ENCODE measurements at regions not wholly inside any gene's neighbourhood (a gene's known extent, or its start where the extent isn't known, plus 50 kb on each side); places are given as distances from the start of the nearest gene placed in this dataset.

GRCh38 chr2:36059691-36060090 is 295.9 kb upstream of the CRIM1 start:
- Mint-ChIP-seq H3K4me3 (no peak overlapping the region), H3K36me3 (no peaks in the 10 kb centered on the region; the same call in 1 of the 2 replicates), H3K27ac (no peak overlapping the region), H3K27me3 (ENCODE audit: low read depth) (no peaks in the 10 kb centered on the region; the same call in 1 of the 2 replicates), H3K4me1 (peaks cover 23% of the 10 kb centered on the region), H3K9me3 (peaks cover 5% of the 10 kb centered on the region)
- POLR2A ChIA-PET: interaction anchor here (0.7 kb wide), 1 partner anchor 834 kb away, joined by 5 read pairs; no protein-coding TSS in a partner anchor
- DNase-seq (ENCODE audit: low spot score): no peak
- no peak for ATAC-seq
- TF ChIP-seq SOX15 (CRISPR knock-in tag; IDR thresholded peaks at IDR 0.05): no peak
- TF ChIP-seq HMGA2 (CRISPR knock-in tag; IDR thresholded peaks at IDR 0.05): no peak
- TF ChIP-seq ZNF423 (CRISPR knock-in tag; IDR thresholded peaks at IDR 0.05): no peak
- TF ChIP-seq, protein P1, sequence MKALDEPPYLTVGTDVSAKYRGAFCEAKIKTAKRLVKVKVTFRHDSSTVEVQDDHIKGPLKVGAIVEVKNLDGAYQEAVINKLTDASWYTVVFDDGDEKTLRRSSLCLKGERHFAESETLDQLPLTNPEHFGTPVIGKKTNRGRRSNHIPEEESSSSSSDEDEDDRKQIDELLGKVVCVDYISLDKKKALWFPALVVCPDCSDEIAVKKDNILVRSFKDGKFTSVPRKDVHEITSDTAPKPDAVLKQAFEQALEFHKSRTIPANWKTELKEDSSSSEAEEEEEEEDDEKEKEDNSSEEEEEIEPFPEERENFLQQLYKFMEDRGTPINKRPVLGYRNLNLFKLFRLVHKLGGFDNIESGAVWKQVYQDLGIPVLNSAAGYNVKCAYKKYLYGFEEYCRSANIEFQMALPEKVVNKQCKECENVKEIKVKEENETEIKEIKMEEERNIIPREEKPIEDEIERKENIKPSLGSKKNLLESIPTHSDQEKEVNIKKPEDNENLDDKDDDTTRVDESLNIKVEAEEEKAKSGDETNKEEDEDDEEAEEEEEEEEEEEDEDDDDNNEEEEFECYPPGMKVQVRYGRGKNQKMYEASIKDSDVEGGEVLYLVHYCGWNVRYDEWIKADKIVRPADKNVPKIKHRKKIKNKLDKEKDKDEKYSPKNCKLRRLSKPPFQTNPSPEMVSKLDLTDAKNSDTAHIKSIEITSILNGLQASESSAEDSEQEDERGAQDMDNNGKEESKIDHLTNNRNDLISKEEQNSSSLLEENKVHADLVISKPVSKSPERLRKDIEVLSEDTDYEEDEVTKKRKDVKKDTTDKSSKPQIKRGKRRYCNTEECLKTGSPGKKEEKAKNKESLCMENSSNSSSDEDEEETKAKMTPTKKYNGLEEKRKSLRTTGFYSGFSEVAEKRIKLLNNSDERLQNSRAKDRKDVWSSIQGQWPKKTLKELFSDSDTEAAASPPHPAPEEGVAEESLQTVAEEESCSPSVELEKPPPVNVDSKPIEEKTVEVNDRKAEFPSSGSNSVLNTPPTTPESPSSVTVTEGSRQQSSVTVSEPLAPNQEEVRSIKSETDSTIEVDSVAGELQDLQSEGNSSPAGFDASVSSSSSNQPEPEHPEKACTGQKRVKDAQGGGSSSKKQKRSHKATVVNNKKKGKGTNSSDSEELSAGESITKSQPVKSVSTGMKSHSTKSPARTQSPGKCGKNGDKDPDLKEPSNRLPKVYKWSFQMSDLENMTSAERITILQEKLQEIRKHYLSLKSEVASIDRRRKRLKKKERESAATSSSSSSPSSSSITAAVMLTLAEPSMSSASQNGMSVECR (CRISPR knock-in tag; IDR thresholded peaks at IDR 0.05; ENCODE audit: borderline replicate concordance): no peak
- no peak for TF ChIP-seq PREB (CRISPR knock-in tag; IDR thresholded peaks at IDR 0.05; ENCODE audit: borderline replicate concordance)
- TF ChIP-seq TEAD1 (CRISPR knock-in tag; IDR thresholded peaks at IDR 0.05): no peak
- no peak for TF ChIP-seq ESRRA (CRISPR knock-in tag; IDR thresholded peaks at IDR 0.05; ENCODE audit: borderline replicate concordance)
- no peak for TF ChIP-seq KAT7 (CRISPR knock-in tag; IDR thresholded peaks at IDR 0.05; ENCODE audit: borderline replicate concordance)
- no peak for TF ChIP-seq ATF6 (CRISPR knock-in tag; IDR thresholded peaks at IDR 0.05)
- CTCF ChIA-PET: interaction anchor here (0.8 to 2.0 kb wide), 2 partner anchors 262 to 293 kb away, joined by 3 to 6 read pairs; no protein-coding TSS in a partner anchor

DNA sequence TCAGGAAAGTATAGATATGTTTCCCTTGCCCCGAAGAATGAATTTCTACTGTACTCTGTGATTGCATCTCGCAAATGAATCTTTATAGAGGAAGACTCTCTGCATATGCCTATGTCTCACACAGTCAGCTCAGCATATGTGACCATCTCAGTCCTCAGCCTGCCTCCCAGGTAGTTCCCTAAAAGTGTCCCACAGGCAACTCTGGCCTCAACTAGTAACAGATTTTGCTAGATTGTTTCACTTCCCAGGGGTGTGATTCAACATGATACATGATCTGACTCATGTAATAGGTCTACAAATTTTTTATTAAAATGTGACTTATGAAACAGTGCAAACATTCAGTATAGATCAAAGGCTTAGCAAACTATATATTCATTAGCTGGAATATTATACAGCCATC is 296.6 kb upstream of the CRIM1 start:
- H3K9me3 Mint-ChIP-seq: peaks cover 5% of the 10 kb centered on the region
- TF ChIP-seq HMGA2 (CRISPR knock-in tag; IDR thresholded peaks at IDR 0.05): no peak
- no peak for TF ChIP-seq CBFB (CRISPR knock-in tag; IDR thresholded peaks at IDR 0.05; ENCODE audit: low read depth)
- TF ChIP-seq MYBL2 (CRISPR knock-in tag; IDR thresholded peaks at IDR 0.05): no peak
- TF ChIP-seq ATF1 (CRISPR knock-in tag; IDR thresholded peaks at IDR 0.05): no peak
- no peak for TF ChIP-seq GTF2I (CRISPR knock-in tag; conservative IDR thresholded peaks at IDR 0.05)
- TF ChIP-seq KAT7 (CRISPR knock-in tag; IDR thresholded peaks at IDR 0.05; ENCODE audit: borderline replicate concordance): no peak
- TF ChIP-seq NR2C2 (CRISPR knock-in tag; IDR thresholded peaks at IDR 0.05): no peak
- TF ChIP-seq, protein P2, sequence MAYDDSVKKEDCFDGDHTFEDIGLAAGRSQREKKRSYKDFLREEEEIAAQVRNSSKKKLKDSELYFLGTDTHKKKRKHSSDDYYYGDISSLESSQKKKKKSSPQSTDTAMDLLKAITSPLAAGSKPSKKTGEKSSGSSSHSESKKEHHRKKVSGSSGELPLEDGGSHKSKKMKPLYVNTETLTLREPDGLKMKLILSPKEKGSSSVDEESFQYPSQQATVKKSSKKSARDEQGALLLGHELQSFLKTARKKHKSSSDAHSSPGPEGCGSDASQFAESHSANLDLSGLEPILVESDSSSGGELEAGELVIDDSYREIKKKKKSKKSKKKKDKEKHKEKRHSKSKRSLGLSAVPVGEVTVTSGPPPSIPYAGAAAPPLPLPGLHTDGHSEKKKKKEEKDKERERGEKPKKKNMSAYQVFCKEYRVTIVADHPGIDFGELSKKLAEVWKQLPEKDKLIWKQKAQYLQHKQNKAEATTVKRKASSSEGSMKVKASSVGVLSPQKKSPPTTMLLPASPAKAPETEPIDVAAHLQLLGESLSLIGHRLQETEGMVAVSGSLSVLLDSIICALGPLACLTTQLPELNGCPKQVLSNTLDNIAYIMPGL (CRISPR knock-in tag; IDR thresholded peaks at IDR 0.05): no peak
- no peak for TF ChIP-seq ZBTB21 (CRISPR knock-in tag; IDR thresholded peaks at IDR 0.05; ENCODE audit: borderline replicate concordance)
- no peak for TF ChIP-seq ZNF219 (CRISPR knock-in tag; IDR thresholded peaks at IDR 0.05; ENCODE audit: borderline replicate concordance)
- TF ChIP-seq STAT6 (CRISPR knock-in tag; conservative IDR thresholded peaks at IDR 0.05; ENCODE audit: low read depth): no peak
- no peak for TF ChIP-seq ZNF232 (CRISPR knock-in tag; IDR thresholded peaks at IDR 0.05)
- no peaks in the 10 kb centered on the region; the same call in 1 of the 2 replicates for H3K36me3 Mint-ChIP-seq
- H3K27me3 Mint-ChIP-seq (ENCODE audit: low read depth): no peaks in the 10 kb centered on the region; the same call in 1 of the 2 replicates
- no peak overlapping the region for H3K4me3 Mint-ChIP-seq
- H3K27ac Mint-ChIP-seq: peak overlapping the region; percentile 4; the same call in 1 of the 2 replicates
- ChIA-PET CTCF (no interaction called here), POLR2A (interaction anchor here (0.7 kb wide), 1 partner anchor 834 kb away, joined by 5 read pairs; no protein-coding TSS in a partner anchor)
- H3K4me1 Mint-ChIP-seq: peaks cover 23% of the 10 kb centered on the region
- DNase-seq (ENCODE audit: low spot score): no peak
- ATAC-seq: no peak

All from WTC11 (cell line).